OCI-LY7 (cell line): ENCODE measurements at regions not wholly inside any gene's neighbourhood (a gene's known extent, or its start where the extent isn't known, plus 50 kb on each side); places are given as distances from the start of the nearest gene placed in this dataset.

Source experiments
- CTCF ChIP-seq: fragments of 200-600 bp; sonication (generic); conservative IDR thresholded peaks from 2 replicates; pipeline ENCODE4 v1.5.1; 2014; ENCODE audit warnings: mild to moderate bottlenecking, antibody characterized with exemption, low read length, moderate library complexity, mixed read lengths
- EZH2phosphoT487 ChIP-seq: fragments of 200-600 bp; sonication (generic); IDR thresholded peaks from 2 replicates; pipeline ENCODE4 v1.6.1; 2018; ENCODE audit warnings: low read depth, borderline replicate concordance, mild to moderate bottlenecking, mixed run types, antibody characterized with exemption, low read length, moderate library complexity, mixed read lengths

DNA sequence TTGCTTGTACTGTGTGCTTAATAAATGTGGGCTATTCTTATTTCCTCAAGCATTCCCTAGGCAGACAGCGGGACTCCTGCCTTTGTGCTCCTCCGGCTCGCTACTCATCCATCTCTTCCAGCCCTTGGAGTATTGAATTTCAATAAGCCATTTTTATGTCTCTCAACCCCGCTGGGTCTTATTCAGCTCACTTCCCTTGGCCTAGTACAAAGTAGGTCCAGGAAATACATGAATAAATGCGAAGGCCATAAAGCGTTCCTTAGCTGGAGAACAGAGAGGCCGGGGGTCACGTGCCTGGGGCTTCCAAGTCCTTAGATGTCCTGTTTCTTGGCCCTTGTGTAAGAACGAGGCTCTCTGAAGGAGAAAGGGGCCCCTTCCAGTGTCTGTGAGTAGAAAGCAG, 236.7 kb upstream of the ASIC2 start:
- TF ChIP-seq CTCF (no peak), EZH2phosphoT487 (no peak)
